Activated naive CD4-positive, alpha-beta T cell treated with Interleukin-2 at 50 U/mL for 16 hours (primary cell): ENCODE measurements at regions not wholly inside any gene's neighbourhood (a gene's known extent, or its start where the extent isn't known, plus 50 kb on each side); places are given as distances from the start of the nearest gene placed in this dataset.
A peak's percentile ranks its signal among the peaks of the same experiment; 100 is the strongest.

Source experiments
- DNase-seq: peaks from one replicate; pipeline ENCODE4 v3.0.0-alpha.2; 2020

- no peak for DNase-seq
Measured at GRCh38 chr7:136057509-136057908, 80.3 kb upstream of the MTPN start.

- no peak for DNase-seq
Measured at GRCh38 chr7:136056651-136057231, 79.6 kb upstream of the MTPN start.

- no peak for DNase-seq
Measured at GRCh38 chr7:136055266-136055665, 78.1 kb upstream of the MTPN start.

GRCh38 chr7:136053689-136054485 lies 76.7 kb upstream of the MTPN start:
- DNase-seq = no peak

- DNase-seq = no peak
Measured at GRCh38 chr7:136051203-136051928, 74.2 kb upstream of the MTPN start.

- no peak for DNase-seq
Measured at GRCh38 chr7:136050462-136050847, 73.3 kb upstream of the MTPN start.

GRCh38 chr7:136049818-136050461 lies 72.8 kb upstream of the MTPN start:
- DNase-seq = no peak

- no peak for DNase-seq
Measured at GRCh38 chr7:136049117-136049516, 72.0 kb upstream of the MTPN start.

GRCh38 chr7:136046548-136046947 lies 69.4 kb upstream of the MTPN start:
- DNase-seq = no peak

- DNase-seq = no peak
Measured at GRCh38 chr7:136045992-136046391, 68.8 kb upstream of the MTPN start.

- DNase-seq = no peak
Measured at GRCh38 chr7:136045181-136045580, 68.0 kb upstream of the MTPN start.

- DNase-seq = no peak
Measured at GRCh38 chr7:136039577-136040345, 62.6 kb upstream of the MTPN start.

- DNase-seq = no peak
Measured at GRCh38 chr7:136036336-136036735, 59.2 kb upstream of the MTPN start.

- DNase-seq = no peak
Measured at GRCh38 chr7:136034132-136034531, 57.0 kb upstream of the MTPN start.

GRCh38 chr7:136033413-136034031 lies 56.4 kb upstream of the MTPN start:
- DNase-seq = no peak

GRCh38 chr7:136030867-136031318 lies 53.7 kb upstream of the MTPN start:
- peak; percentile 30 for DNase-seq

GRCh38 chr7:136030330-136030729 lies 53.2 kb upstream of the MTPN start:
- no peak for DNase-seq

- DNase-seq = no peak
Measured at GRCh38 chr7:136027160-136027559, 50.0 kb upstream of the MTPN start.
